ENCODE measurements at regions not wholly inside any gene's neighbourhood (a gene's known extent, or its start where the extent isn't known, plus 50 kb on each side); places are given as distances from the start of the nearest gene placed in this dataset.

- no peak for DNase-seq (ENCODE audit: low read depth)
- Histone ChIP-seq H3K36me3 (ENCODE audit: control insufficient read depth, insufficient read depth, low read length) (no peaks in the 10 kb centered on the region), H3K4me3 (ENCODE audit: low read depth, low read length) (no peak overlapping the region), H3K27me3 (ENCODE audit: control insufficient read depth, insufficient read depth, low read length) (no peaks in the 10 kb centered on the region)
- CTCF ChIA-PET, result no interaction called here
- no peak for TF ChIP-seq CTCF (IDR thresholded peaks at IDR 0.05; ENCODE audit: insufficient read depth, low read depth, low read length)
- POLR2A ChIA-PET, result no interaction called here
Observed at GRCh38 chr6:112761740-112762139, 414.6 kb downstream of the RFPL4B start.

- no peak for TF ChIP-seq CTCF (IDR thresholded peaks at IDR 0.05; ENCODE audit: insufficient read depth, low read depth, low read length)
- Histone ChIP-seq H3K27me3 (ENCODE audit: control insufficient read depth, insufficient read depth, low read length) (no peaks in the 10 kb centered on the region), H3K4me3 (ENCODE audit: low read depth, low read length) (no peak overlapping the region), H3K36me3 (ENCODE audit: control insufficient read depth, insufficient read depth, low read length) (no peaks in the 10 kb centered on the region)
- POLR2A ChIA-PET, result no interaction called here
- no peak for DNase-seq (ENCODE audit: low read depth)
- CTCF ChIA-PET, result no interaction called here
Observed at GRCh38 chr6:112764377-112764776, 417.2 kb downstream of the RFPL4B start.

- no peak for TF ChIP-seq CTCF (IDR thresholded peaks at IDR 0.05; ENCODE audit: insufficient read depth, low read depth, low read length)
- H3K27me3 ChIP-seq (ENCODE audit: control insufficient read depth, insufficient read depth, low read length), result no peaks in the 10 kb centered on the region
- no peak for DNase-seq (ENCODE audit: low read depth)
- no peaks in the 10 kb centered on the region for H3K36me3 ChIP-seq (ENCODE audit: control insufficient read depth, insufficient read depth, low read length)
- H3K4me3 ChIP-seq (ENCODE audit: low read depth, low read length), result no peak overlapping the region
- ChIA-PET POLR2A (no interaction called here), CTCF (no interaction called here)
Observed at GRCh38 chr6:112770308-112770707, 423.2 kb downstream of the RFPL4B start.

- no peaks in the 10 kb centered on the region for H3K36me3 ChIP-seq (ENCODE audit: control insufficient read depth, insufficient read depth, low read length)
- H3K4me3 ChIP-seq (ENCODE audit: low read depth, low read length), result no peak overlapping the region
- no peak for TF ChIP-seq CTCF (IDR thresholded peaks at IDR 0.05; ENCODE audit: insufficient read depth, low read depth, low read length)
- ChIA-PET CTCF (no interaction called here), POLR2A (no interaction called here)
- no peak for DNase-seq (ENCODE audit: low read depth)
- no peaks in the 10 kb centered on the region for H3K27me3 ChIP-seq (ENCODE audit: control insufficient read depth, insufficient read depth, low read length)
Observed at GRCh38 chr6:112773187-112773586, 426.1 kb downstream of the RFPL4B start.

GRCh38 chr6:112774319-112774718 is 427.2 kb downstream of the RFPL4B start:
- no peak for DNase-seq (ENCODE audit: low read depth)
- H3K4me3 ChIP-seq (ENCODE audit: low read depth, low read length), result no peak overlapping the region
- no peaks in the 10 kb centered on the region for H3K36me3 ChIP-seq (ENCODE audit: control insufficient read depth, insufficient read depth, low read length)
- POLR2A ChIA-PET, result no interaction called here
- H3K27me3 ChIP-seq (ENCODE audit: control insufficient read depth, insufficient read depth, low read length), result no peaks in the 10 kb centered on the region
- no peak for TF ChIP-seq CTCF (IDR thresholded peaks at IDR 0.05; ENCODE audit: insufficient read depth, low read depth, low read length)
- CTCF ChIA-PET, result interaction anchor here (0.6 kb wide), 1 partner anchor 380 kb away, joined by 3 read pairs; no protein-coding TSS in a partner anchor

All from BJ (cell line).